SK-N-SH (cell line): ENCODE measurements at regions not wholly inside any gene's neighbourhood (a gene's known extent, or its start where the extent isn't known, plus 50 kb on each side); places are given as distances from the start of the nearest gene placed in this dataset.

Experiments used
- CTCF ChIA-PET: fragments of 300-600, 350-600 bp; formaldehyde crosslinking; extraction: SDS; loops from one replicate; lab custom pipeline; 2021; lab: Yijun Ruan, JAX
- POLR2A ChIA-PET: fragments of 350-600 bp; sonication (Branson Sonifier 250); formaldehyde crosslinking; extraction: SDS; loops from one replicate; lab custom pipeline; 2020; ENCODE audit warnings: antibody characterized with exemption, inconsistent platforms; lab: Yijun Ruan, JAX
- DNase-seq: peaks from one replicate; pipeline ENCODE4 v3.0.0; 2012
- H2AFZ ChIP-seq: fragments of 200-600 bp; sonication (generic); 2 replicates; pipeline ENCODE4 v1.8.1; 2016; ENCODE audit warnings: antibody characterized with exemption, mild to moderate bottlenecking, low read depth
- H3F3A ChIP-seq: fragments of 200-600 bp; sonication (generic); replicated peaks from 2 replicates; pipeline ENCODE3; 2016; ENCODE audit warnings: antibody characterized with exemption, mild to moderate bottlenecking; ENCODE audit not compliant: insufficient read depth
- H3K27ac ChIP-seq, 2 experiments: fragments of 200-500 bp in 1 of 2; fragments of 200-600 bp in 1 of 2; sonication (Bioruptor generic) in 1 of 2; sonication (generic), shearing (Covaris generic) in 1 of 2; 2 replicates each; pipeline versions ENCODE4 v1.5.1 to v1.6.1; 2014 to 2016; ENCODE audit warnings: low read depth in 2 of 2, inconsistent platforms in 1 of 2, low read length in 1 of 2, mild to moderate bottlenecking in 1 of 2, mixed read lengths in 1 of 2
- H3K27me3 ChIP-seq: fragments of 200-600 bp; sonication (generic), shearing (Covaris generic); 2 replicates; pipeline ENCODE4 v1.6.1; 2016; ENCODE audit warnings: mixed run types; ENCODE audit not compliant: insufficient read depth
- H3K36me3 ChIP-seq, 2 experiments: fragments of 200-500 bp in 1 of 2; fragments of 200-600 bp in 1 of 2; sonication (Bioruptor generic) in 1 of 2; sonication (generic) in 1 of 2; replicated peaks in 1 of 2; 2 replicates each; pipeline versions ENCODE3 to v1.5.1; 2014 to 2016; ENCODE audit warnings: low read length in 1 of 2, mild to moderate bottlenecking in 1 of 2; ENCODE audit not compliant: insufficient read depth in 2 of 2, control insufficient read depth in 1 of 2
- H3K4me1 ChIP-seq, 2 experiments: fragments of 200-500 bp in 1 of 2; fragments of 200-600 bp in 1 of 2; sonication (Bioruptor generic) in 1 of 2; sonication (generic), shearing (Covaris generic) in 1 of 2; 2 replicates each; pipeline versions ENCODE4 v1.5.1 to v1.6.1; 2014 to 2016; ENCODE audit warnings: low read depth in 1 of 2, low read length in 1 of 2, mixed run types in 1 of 2; ENCODE audit not compliant: insufficient read depth in 2 of 2, control insufficient read depth in 1 of 2
- H3K4me2 ChIP-seq: fragments of 200-600 bp; sonication (generic), shearing (Covaris generic); 2 replicates; pipeline ENCODE4 v1.6.1; 2017; ENCODE audit warnings: mixed run types
- H3K4me3 ChIP-seq, 2 experiments: fragments of 200-500 bp in 1 of 2; fragments of 200-600 bp in 1 of 2; sonication (Bioruptor generic) in 1 of 2; sonication (generic), shearing (Covaris generic) in 1 of 2; 2 replicates each; pipeline versions ENCODE4 v1.5.1 to v1.8.1; 2014 to 2016; ENCODE audit warnings: low read depth in 2 of 2, inconsistent platforms in 1 of 2, low read length in 1 of 2, mild to moderate bottlenecking in 1 of 2, mixed read lengths in 1 of 2, moderate library complexity in 1 of 2
- H3K79me2 ChIP-seq: fragments of 200-600 bp; sonication (generic); 2 replicates; pipeline ENCODE4 v1.8.1; 2017; ENCODE audit warnings: mild to moderate bottlenecking; ENCODE audit not compliant: insufficient read depth
- H3K9ac ChIP-seq: fragments of 200-600 bp; sonication (generic); 2 replicates; pipeline ENCODE4 v1.6.1; 2017; ENCODE audit warnings: mixed run types
- H3K9me2 ChIP-seq: fragments of 200-600 bp; sonication (generic); 2 replicates; pipeline ENCODE4 v1.6.1; 2017; ENCODE audit warnings: mixed run types
- H3K9me3 ChIP-seq: fragments of 200-600 bp; sonication (generic); 2 replicates; pipeline ENCODE4 v1.6.1; 2017; ENCODE audit warnings: mixed run types, mild to moderate bottlenecking, moderate library complexity
- H4K20me1 ChIP-seq: fragments of 200-600 bp; sonication (generic); 2 replicates; pipeline ENCODE4 v1.6.1; 2017; ENCODE audit warnings: mild to moderate bottlenecking, mixed run types; ENCODE audit not compliant: insufficient read depth
- CHD2 ChIP-seq: fragments of 150-350 bp; IDR thresholded peaks from 2 replicates; pipeline ENCODE4 v1.6.1; 2018; ENCODE audit warnings: low read length; ENCODE audit not compliant: partially characterized antibody
- EP300 ChIP-seq, 2 experiments: IDR thresholded peaks; 2 replicates each; pipeline versions ENCODE4 v1.4.0 to v1.6.1; 2012; ENCODE audit warnings: borderline replicate concordance in 1 of 2, low read depth in 1 of 2, low read length in 1 of 2
- FOSL2 ChIP-seq: IDR thresholded peaks from 2 replicates; pipeline ENCODE4 v1.4.0; 2012; ENCODE audit warnings: low read depth, mild to moderate bottlenecking, moderate library complexity, borderline replicate concordance
- FOXM1 ChIP-seq: IDR thresholded peaks from 2 replicates; pipeline ENCODE4 v1.4.0; 2012; ENCODE audit warnings: low read depth, mild to moderate bottlenecking
- GABPA ChIP-seq: IDR thresholded peaks from 2 replicates; pipeline ENCODE4 v1.4.0; 2012; ENCODE audit warnings: low read depth, mild to moderate bottlenecking
- MEF2A ChIP-seq: IDR thresholded peaks from 2 replicates; pipeline ENCODE4 v1.4.0; 2012; ENCODE audit warnings: low read depth, borderline replicate concordance
- MXI1 ChIP-seq: IDR thresholded peaks from 2 replicates; pipeline ENCODE4 v1.6.1; 2012; ENCODE audit warnings: mild to moderate bottlenecking, low read depth, low read length, improper control_type of control experiment
- NRF1 ChIP-seq: IDR thresholded peaks from 2 replicates; pipeline ENCODE4 v1.6.1; 2012; ENCODE audit warnings: low read depth, mild to moderate bottlenecking, low read length
- POLR2AphosphoS5 ChIP-seq: IDR thresholded peaks from 2 replicates; pipeline ENCODE4 v1.6.1; 2012; ENCODE audit warnings: low read depth, low read length
- RCOR1 ChIP-seq: fragments of 150-350 bp; IDR thresholded peaks from 2 replicates; pipeline ENCODE4 v1.6.1; 2017; ENCODE audit warnings: antibody characterized with exemption, low read length
- RFX5 ChIP-seq: IDR thresholded peaks from 2 replicates; pipeline ENCODE4 v1.6.1; 2012; ENCODE audit warnings: mild to moderate bottlenecking, improper control_type of control experiment, low read length
- RXRA ChIP-seq: IDR thresholded peaks from 2 replicates; pipeline ENCODE4 v1.4.0; 2012; ENCODE audit warnings: low read depth, mild to moderate bottlenecking, borderline replicate concordance
- SIN3A ChIP-seq: IDR thresholded peaks from 2 replicates; pipeline ENCODE4 v1.6.1; 2012; ENCODE audit warnings: low read depth, mild to moderate bottlenecking, low read length, moderate library complexity, borderline replicate concordance
- SMC3 ChIP-seq: IDR thresholded peaks from 2 replicates; pipeline ENCODE4 v1.6.1; 2012; ENCODE audit warnings: low read depth, low read length, improper control_type of control experiment
- TAF1 ChIP-seq: IDR thresholded peaks from 2 replicates; pipeline ENCODE4 v1.6.1; 2012; ENCODE audit warnings: low read depth, mild to moderate bottlenecking, low read length, moderate library complexity, borderline replicate concordance
- TCF12 ChIP-seq: IDR thresholded peaks from 2 replicates; pipeline ENCODE4 v1.4.0; 2012
- TEAD4 ChIP-seq: IDR thresholded peaks from 2 replicates; pipeline ENCODE4 v1.4.0; 2012; ENCODE audit warnings: mild to moderate bottlenecking, borderline replicate concordance; ENCODE audit not compliant: insufficient read depth
- YY1 ChIP-seq: IDR thresholded peaks from 2 replicates; pipeline ENCODE4 v1.4.0; 2012; ENCODE audit warnings: low read depth, mild to moderate bottlenecking
- WGBS: methylation state at CpG from one replicate; pipeline ENCODE4 v1.1.6; 2017; ENCODE audit warnings: low lambda C conversion rate; 5-methylcytosine and 5-hydroxymethylcytosine counted together
- TF ChIP-seq, protein P1 (sequence below): IDR thresholded peaks from 2 replicates; pipeline ENCODE4; 2012
- TF ChIP-seq, protein P2 (sequence below): IDR thresholded peaks from 2 replicates; pipeline ENCODE4 v1.6.1; 2012; ENCODE audit warnings: mild to moderate bottlenecking, low read depth, low read length, moderate library complexity
- TF ChIP-seq, protein P3 (sequence below): IDR thresholded peaks from 2 replicates; pipeline ENCODE4 v1.4.0; 2012; ENCODE audit warnings: low read depth, borderline replicate concordance
- TF ChIP-seq, protein P4 (sequence below): fragments of 150-350 bp; IDR thresholded peaks from 2 replicates; pipeline ENCODE4 v1.6.1; 2017; ENCODE audit warnings: antibody characterized with exemption, low read length, low read depth, borderline replicate concordance
- TF ChIP-seq, protein P5 (sequence below): IDR thresholded peaks from 2 replicates; pipeline ENCODE4 v1.4.0; 2012; ENCODE audit warnings: low read depth

DNA sequence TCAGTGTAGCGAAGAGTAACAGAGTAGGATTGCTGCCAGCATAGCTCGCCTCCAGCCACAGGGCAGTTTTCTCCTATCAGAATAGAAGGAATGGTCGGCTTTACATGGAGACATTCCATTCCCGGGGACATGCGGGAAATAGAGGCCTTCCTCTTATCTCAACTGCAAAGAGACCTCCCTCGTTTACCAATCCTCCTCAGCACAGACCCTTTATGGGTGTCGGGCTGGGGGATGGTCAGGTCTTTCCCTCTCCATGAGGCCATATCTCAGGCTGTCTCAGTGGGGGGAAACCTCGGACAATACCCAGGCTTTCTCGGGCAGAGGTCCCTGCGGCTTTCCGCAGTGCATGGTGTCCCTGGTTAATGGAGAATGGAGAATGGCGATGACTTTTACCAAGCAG, 285.0 kb downstream of the ASMT start:
- Histone ChIP-seq H3K9me2 (no peaks in the 10 kb centered on the region), H3K27me3 (no peaks in the 10 kb centered on the region), H3K36me3 (no peaks in the 10 kb centered on the region), H4K20me1 (no peaks in the 10 kb centered on the region), H3K4me3 (no peak overlapping the region), H2AFZ (no peak overlapping the region), H3K27ac (no peak overlapping the region), H3F3A (peaks cover 22% of the 10 kb centered on the region), H3K4me1 (peaks cover 0 to 9% of the 10 kb centered on the region in 2 experiments; a peak in 1 of 4 replicates), H3K9me3 (no peaks in the 10 kb centered on the region), H3K9ac (no peak overlapping the region), H3K79me2 (no peaks in the 10 kb centered on the region), H3K4me2 (no peak overlapping the region)
- ChIA-PET CTCF (no interaction called here), POLR2A (no interaction called here)
- 55% methylated on average over 12 of the region's 12 CpGs for WGBS
- TF ChIP-seq MXI1 (no peak), TAF1 (no peak), POLR2AphosphoS5 (no peak)
- TF ChIP-seq, protein P1, sequence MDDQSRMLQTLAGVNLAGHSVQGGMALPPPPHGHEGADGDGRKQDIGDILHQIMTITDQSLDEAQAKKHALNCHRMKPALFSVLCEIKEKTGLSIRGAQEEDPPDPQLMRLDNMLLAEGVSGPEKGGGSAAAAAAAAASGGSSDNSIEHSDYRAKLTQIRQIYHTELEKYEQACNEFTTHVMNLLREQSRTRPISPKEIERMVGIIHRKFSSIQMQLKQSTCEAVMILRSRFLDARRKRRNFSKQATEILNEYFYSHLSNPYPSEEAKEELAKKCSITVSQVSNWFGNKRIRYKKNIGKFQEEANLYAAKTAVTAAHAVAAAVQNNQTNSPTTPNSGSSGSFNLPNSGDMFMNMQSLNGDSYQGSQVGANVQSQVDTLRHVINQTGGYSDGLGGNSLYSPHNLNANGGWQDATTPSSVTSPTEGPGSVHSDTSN: no peak
- TF ChIP-seq, protein P2, sequence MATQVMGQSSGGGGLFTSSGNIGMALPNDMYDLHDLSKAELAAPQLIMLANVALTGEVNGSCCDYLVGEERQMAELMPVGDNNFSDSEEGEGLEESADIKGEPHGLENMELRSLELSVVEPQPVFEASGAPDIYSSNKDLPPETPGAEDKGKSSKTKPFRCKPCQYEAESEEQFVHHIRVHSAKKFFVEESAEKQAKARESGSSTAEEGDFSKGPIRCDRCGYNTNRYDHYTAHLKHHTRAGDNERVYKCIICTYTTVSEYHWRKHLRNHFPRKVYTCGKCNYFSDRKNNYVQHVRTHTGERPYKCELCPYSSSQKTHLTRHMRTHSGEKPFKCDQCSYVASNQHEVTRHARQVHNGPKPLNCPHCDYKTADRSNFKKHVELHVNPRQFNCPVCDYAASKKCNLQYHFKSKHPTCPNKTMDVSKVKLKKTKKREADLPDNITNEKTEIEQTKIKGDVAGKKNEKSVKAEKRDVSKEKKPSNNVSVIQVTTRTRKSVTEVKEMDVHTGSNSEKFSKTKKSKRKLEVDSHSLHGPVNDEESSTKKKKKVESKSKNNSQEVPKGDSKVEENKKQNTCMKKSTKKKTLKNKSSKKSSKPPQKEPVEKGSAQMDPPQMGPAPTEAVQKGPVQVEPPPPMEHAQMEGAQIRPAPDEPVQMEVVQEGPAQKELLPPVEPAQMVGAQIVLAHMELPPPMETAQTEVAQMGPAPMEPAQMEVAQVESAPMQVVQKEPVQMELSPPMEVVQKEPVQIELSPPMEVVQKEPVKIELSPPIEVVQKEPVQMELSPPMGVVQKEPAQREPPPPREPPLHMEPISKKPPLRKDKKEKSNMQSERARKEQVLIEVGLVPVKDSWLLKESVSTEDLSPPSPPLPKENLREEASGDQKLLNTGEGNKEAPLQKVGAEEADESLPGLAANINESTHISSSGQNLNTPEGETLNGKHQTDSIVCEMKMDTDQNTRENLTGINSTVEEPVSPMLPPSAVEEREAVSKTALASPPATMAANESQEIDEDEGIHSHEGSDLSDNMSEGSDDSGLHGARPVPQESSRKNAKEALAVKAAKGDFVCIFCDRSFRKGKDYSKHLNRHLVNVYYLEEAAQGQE: no peak
- TF ChIP-seq, protein P3, sequence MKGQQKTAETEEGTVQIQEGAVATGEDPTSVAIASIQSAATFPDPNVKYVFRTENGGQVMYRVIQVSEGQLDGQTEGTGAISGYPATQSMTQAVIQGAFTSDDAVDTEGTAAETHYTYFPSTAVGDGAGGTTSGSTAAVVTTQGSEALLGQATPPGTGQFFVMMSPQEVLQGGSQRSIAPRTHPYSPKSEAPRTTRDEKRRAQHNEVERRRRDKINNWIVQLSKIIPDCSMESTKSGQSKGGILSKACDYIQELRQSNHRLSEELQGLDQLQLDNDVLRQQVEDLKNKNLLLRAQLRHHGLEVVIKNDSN: no peak
- no peak for DNase-seq

DNA sequence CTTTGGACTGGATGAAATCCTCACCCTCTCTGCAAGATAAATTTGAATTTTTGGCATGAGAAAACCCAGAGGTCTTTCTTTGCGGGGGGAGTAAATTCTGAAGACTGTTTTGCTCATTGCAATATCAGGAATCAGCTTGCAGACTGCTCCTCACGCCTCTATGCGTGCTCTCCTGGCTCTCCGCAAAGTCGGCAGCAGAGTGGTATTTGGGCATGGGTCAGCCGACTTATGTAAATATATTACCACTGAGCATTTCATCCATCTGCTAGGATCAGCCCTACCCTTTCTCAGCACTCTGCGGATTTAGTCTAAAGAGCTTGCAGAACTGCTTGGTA, 288.0 kb downstream of the ASMT start:
- Histone ChIP-seq H3K27me3 (no peaks in the 10 kb centered on the region), H2AFZ (no peak overlapping the region; the same call in 1 of the 2 replicates), H3K9ac (peak overlapping the region; percentile 72), H3K4me2 (peak overlapping the region; percentile 80), H4K20me1 (no peaks in the 10 kb centered on the region), H3K4me1 (peaks cover 0 to 9% of the 10 kb centered on the region in 2 experiments; a peak in 1 of 4 replicates), H3K9me3 (no peaks in the 10 kb centered on the region), H3K36me3 (no peaks in the 10 kb centered on the region), H3K4me3 (peak overlapping the region in 1 of 2 experiments; percentile 48; a peak in 3 of 4 replicates), H3K79me2 (no peaks in the 10 kb centered on the region), H3F3A (peaks cover 22% of the 10 kb centered on the region), H3K9me2 (no peaks in the 10 kb centered on the region), H3K27ac (peak overlapping the region in 1 of 2 experiments; percentile 95; a peak in 2 of 4 replicates)
- CTCF ChIA-PET: no interaction called here
- no peak for DNase-seq
- 28% methylated on average over 7 of the region's 7 CpGs for WGBS
- POLR2A ChIA-PET: no interaction called here
- TF ChIP-seq SMC3: no peak
- no peak for TF ChIP-seq RFX5
- TF ChIP-seq, protein P4, sequence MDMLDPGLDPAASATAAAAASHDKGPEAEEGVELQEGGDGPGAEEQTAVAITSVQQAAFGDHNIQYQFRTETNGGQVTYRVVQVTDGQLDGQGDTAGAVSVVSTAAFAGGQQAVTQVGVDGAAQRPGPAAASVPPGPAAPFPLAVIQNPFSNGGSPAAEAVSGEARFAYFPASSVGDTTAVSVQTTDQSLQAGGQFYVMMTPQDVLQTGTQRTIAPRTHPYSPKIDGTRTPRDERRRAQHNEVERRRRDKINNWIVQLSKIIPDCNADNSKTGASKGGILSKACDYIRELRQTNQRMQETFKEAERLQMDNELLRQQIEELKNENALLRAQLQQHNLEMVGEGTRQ: no peak
- TF ChIP-seq TCF12: no peak
- no peak for TF ChIP-seq TEAD4
- TF ChIP-seq GABPA: no peak
- TF ChIP-seq NRF1: no peak
- no peak for TF ChIP-seq FOSL2
- no peak for TF ChIP-seq FOXM1
- no peak for TF ChIP-seq CHD2
- TF ChIP-seq MEF2A: no peak
- TF ChIP-seq YY1: no peak
- TF ChIP-seq SIN3A: no peak
- TF ChIP-seq TAF1: no peak
- TF ChIP-seq, protein P5, sequence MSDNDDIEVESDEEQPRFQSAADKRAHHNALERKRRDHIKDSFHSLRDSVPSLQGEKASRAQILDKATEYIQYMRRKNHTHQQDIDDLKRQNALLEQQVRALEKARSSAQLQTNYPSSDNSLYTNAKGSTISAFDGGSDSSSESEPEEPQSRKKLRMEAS: no peak
- no peak for TF ChIP-seq RXRA
- no peak for TF ChIP-seq POLR2AphosphoS5
- TF ChIP-seq RCOR1: no peak
- TF ChIP-seq EP300 (IDR thresholded peaks at IDR 0.05; ENCODE audit: borderline replicate concordance in 1 of 2, low read depth in 1 of 2, low read length in 1 of 2): no peak
